Iris pigment epithelial cell (primary cell): ENCODE measurements at regions not wholly inside any gene's neighbourhood (a gene's known extent, or its start where the extent isn't known, plus 50 kb on each side); places are given as distances from the start of the nearest gene placed in this dataset.
"Not testable (repeated sequence)": the region's sequence is repeated elsewhere in the genome, so short reads cannot be mapped to it uniquely, and the experiment has no call there.

ENCODE experiments used
- DNase-seq: peaks from one replicate; pipeline ENCODE4 v3.0.0-alpha.2; 2011; ENCODE audit warnings: low read depth

GRCh38 chr7:25669961-25670841 lies 441.9 kb upstream of the NPVF start:
- no peak for DNase-seq

GRCh38 chr7:25671111-25671510 lies 442.8 kb upstream of the NPVF start:
- DNase-seq, result no peak

GRCh38 chr7:25672496-25672895 lies 444.2 kb upstream of the NPVF start:
- no peak for DNase-seq

- DNase-seq, result no peak
Measured at GRCh38 chr7:25675789-25676474, 447.6 kb upstream of the NPVF start.

GRCh38 chr7:25677595-25677994 lies 449.3 kb upstream of the NPVF start:
- no peak for DNase-seq

GRCh38 chr7:25678215-25678614 lies 449.9 kb upstream of the NPVF start:
- DNase-seq, result no peak

- no peak for DNase-seq
Measured at GRCh38 chr7:25680636-25681035, 452.4 kb upstream of the NPVF start.

GRCh38 chr7:25684360-25684759 lies 456.1 kb upstream of the NPVF start:
- no peak for DNase-seq

- no peak for DNase-seq
Measured at GRCh38 chr7:25686493-25686892, 458.2 kb upstream of the NPVF start.

GRCh38 chr7:25694211-25694610 lies 457.8 kb upstream of the NFE2L3 start:
- no peak for DNase-seq

- DNase-seq, result no peak
Measured at GRCh38 chr7:25694699-25695098, 457.3 kb upstream of the NFE2L3 start.

GRCh38 chr7:25696571-25696970 lies 455.4 kb upstream of the NFE2L3 start:
- DNase-seq, result no peak

GRCh38 chr7:25698451-25699113 lies 453.4 kb upstream of the NFE2L3 start:
- DNase-seq, result no peak

- DNase-seq, result not testable (repeated sequence)
Measured at GRCh38 chr7:25700141-25700540, 451.9 kb upstream of the NFE2L3 start.

- DNase-seq, result no peak
Measured at GRCh38 chr7:25704413-25704812, 447.6 kb upstream of the NFE2L3 start.

GRCh38 chr7:25706764-25707163 lies 445.2 kb upstream of the NFE2L3 start:
- no peak for DNase-seq

- no peak for DNase-seq
Measured at GRCh38 chr7:25707768-25708620, 444.0 kb upstream of the NFE2L3 start.

- no peak for DNase-seq
Measured at GRCh38 chr7:25710959-25711358, 441.0 kb upstream of the NFE2L3 start.

GRCh38 chr7:25711940-25712339 lies 440.1 kb upstream of the NFE2L3 start:
- no peak for DNase-seq

GRCh38 chr7:25712500-25712899 lies 439.5 kb upstream of the NFE2L3 start:
- DNase-seq, result no peak

GRCh38 chr7:25714013-25714412 lies 438.0 kb upstream of the NFE2L3 start:
- DNase-seq, result no peak

- peak; percentile 24 for DNase-seq
Measured at GRCh38 chr7:25716421-25716820, 435.6 kb upstream of the NFE2L3 start.
